ENCODE measurements at regions not wholly inside any gene's neighbourhood (a gene's known extent, or its start where the extent isn't known, plus 50 kb on each side); places are given as distances from the start of the nearest gene placed in this dataset.
"Not testable (repeated sequence)": the region's sequence is repeated elsewhere in the genome, so short reads cannot be mapped to it uniquely, and the experiment has no call there.

DNA sequence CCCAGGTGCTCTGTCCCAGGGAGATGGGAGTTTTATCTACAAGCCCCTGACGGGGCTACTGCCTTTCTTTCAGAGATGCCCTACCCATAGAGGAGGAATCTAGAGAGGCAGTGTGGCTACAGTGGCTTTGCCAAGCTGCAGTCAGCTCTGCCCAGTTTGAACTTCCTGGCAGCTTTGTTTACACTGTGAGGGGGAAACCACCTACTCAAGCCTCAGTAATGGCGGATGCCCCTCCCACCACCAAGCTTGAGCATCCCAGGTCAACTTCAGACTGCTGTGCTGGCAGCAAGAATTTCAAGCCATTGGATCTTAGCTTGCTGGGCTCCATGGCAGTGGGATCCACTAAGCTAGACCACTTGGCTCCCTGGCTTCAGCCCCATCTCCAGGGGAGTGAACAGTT is 53.1 kb upstream of the TMEM252 start:
- not testable (repeated sequence) for H3K4me3 ChIP-seq (ENCODE audit: low read depth in 1 of 2, low read length in 2 of 2); H3K36me3 ChIP-seq (ENCODE audit: control insufficient read depth in 1 of 2, insufficient read depth in 2 of 2, low read length in 2 of 2); H3K4me1 ChIP-seq (ENCODE audit: control insufficient read depth in 1 of 2, insufficient read depth in 2 of 2, low read length in 2 of 2); H3K27ac ChIP-seq (ENCODE audit: low read length); H3K27me3 ChIP-seq (ENCODE audit: low read depth, low read length); H3K9me3 ChIP-seq (ENCODE audit: control insufficient read depth in 1 of 2, low read length in 2 of 2)

GRCh38 chr9:68595868-68596267 is 55.2 kb upstream of the TMEM252 start:
- Histone ChIP-seq H3K27ac (ENCODE audit: low read length) (no peak overlapping the region), H3K4me1 (ENCODE audit: control insufficient read depth in 1 of 2, insufficient read depth in 2 of 2, low read length in 2 of 2) (no peaks in the 10 kb centered on the region), H3K4me3 (ENCODE audit: low read depth in 1 of 2, low read length in 2 of 2) (no peak overlapping the region), H3K27me3 (ENCODE audit: low read depth, low read length) (no peaks in the 10 kb centered on the region), H3K9me3 (ENCODE audit: control insufficient read depth in 1 of 2, low read length in 2 of 2) (no peaks in the 10 kb centered on the region), H3K36me3 (ENCODE audit: control insufficient read depth in 1 of 2, insufficient read depth in 2 of 2, low read length in 2 of 2) (no peaks in the 10 kb centered on the region)

- no peaks in the 10 kb centered on the region for H3K27me3 ChIP-seq (ENCODE audit: low read depth, low read length)
- H3K4me1 ChIP-seq (ENCODE audit: control insufficient read depth in 1 of 2, insufficient read depth in 2 of 2, low read length in 2 of 2), result no peaks in the 10 kb centered on the region
- H3K9me3 ChIP-seq (ENCODE audit: control insufficient read depth in 1 of 2, low read length in 2 of 2), result no peaks in the 10 kb centered on the region
- no peaks in the 10 kb centered on the region for H3K36me3 ChIP-seq (ENCODE audit: control insufficient read depth in 1 of 2, insufficient read depth in 2 of 2, low read length in 2 of 2)
- no peak overlapping the region for H3K27ac ChIP-seq (ENCODE audit: low read length)
- no peak overlapping the region for H3K4me3 ChIP-seq (ENCODE audit: low read depth in 1 of 2, low read length in 2 of 2)
These were observed 56.8 kb upstream of the TMEM252 start for GRCh38 chr9:68597362-68597997.

- H3K9me3 ChIP-seq (ENCODE audit: control insufficient read depth in 1 of 2, low read length in 2 of 2), result no peaks in the 10 kb centered on the region
- no peaks in the 10 kb centered on the region for H3K36me3 ChIP-seq (ENCODE audit: control insufficient read depth in 1 of 2, insufficient read depth in 2 of 2, low read length in 2 of 2)
- H3K4me1 ChIP-seq (ENCODE audit: control insufficient read depth in 1 of 2, insufficient read depth in 2 of 2, low read length in 2 of 2), result no peaks in the 10 kb centered on the region
These were observed 59.1 kb upstream of the TMEM252 start for GRCh38 chr9:68599826-68600225.

GRCh38 chr9:68601081-68601480 is 60.4 kb upstream of the TMEM252 start:
- Histone ChIP-seq H3K36me3 (ENCODE audit: control insufficient read depth in 1 of 2, insufficient read depth in 2 of 2, low read length in 2 of 2) (no peaks in the 10 kb centered on the region), H3K27ac (ENCODE audit: low read length) (no peak overlapping the region), H3K4me3 (ENCODE audit: low read depth in 1 of 2, low read length in 2 of 2) (no peak overlapping the region), H3K9me3 (ENCODE audit: control insufficient read depth in 1 of 2, low read length in 2 of 2) (no peaks in the 10 kb centered on the region), H3K4me1 (ENCODE audit: control insufficient read depth in 1 of 2, insufficient read depth in 2 of 2, low read length in 2 of 2) (no peaks in the 10 kb centered on the region), H3K27me3 (ENCODE audit: low read depth, low read length) (no peaks in the 10 kb centered on the region)

More at GRCh38 chr9:68599826-68600225, 59.1 kb upstream of the TMEM252 start:
- Histone ChIP-seq H3K4me3 (ENCODE audit: low read depth in 1 of 2, low read length in 2 of 2) (no peak overlapping the region), H3K27ac (ENCODE audit: low read length) (no peak overlapping the region), H3K27me3 (ENCODE audit: low read depth, low read length) (no peaks in the 10 kb centered on the region)

DNA sequence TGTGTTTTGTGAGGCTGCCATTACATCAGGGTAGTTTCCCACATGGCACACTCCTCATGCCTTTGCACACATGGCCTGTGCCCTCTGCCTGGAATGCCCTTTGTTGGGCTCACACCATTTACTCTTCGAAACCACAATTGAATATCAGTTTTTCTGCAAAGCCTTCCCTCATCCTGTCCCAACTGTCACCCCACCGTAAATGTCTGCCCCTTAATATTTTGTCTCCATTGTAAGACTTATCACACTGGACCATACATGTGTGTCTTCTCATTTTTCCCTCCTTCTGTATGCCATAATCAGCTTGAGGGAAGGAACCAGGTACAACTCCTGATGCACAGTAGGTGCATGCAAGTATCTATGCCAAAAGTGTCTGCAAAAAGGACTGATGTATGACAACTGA is 62.7 kb upstream of the TMEM252 start:
- Histone ChIP-seq H3K27me3 (ENCODE audit: low read depth, low read length) (no peaks in the 10 kb centered on the region), H3K36me3 (ENCODE audit: control insufficient read depth in 1 of 2, insufficient read depth in 2 of 2, low read length in 2 of 2) (no peaks in the 10 kb centered on the region), H3K27ac (ENCODE audit: low read length) (no peak overlapping the region), H3K4me1 (ENCODE audit: control insufficient read depth in 1 of 2, insufficient read depth in 2 of 2, low read length in 2 of 2) (no peaks in the 10 kb centered on the region), H3K9me3 (ENCODE audit: control insufficient read depth in 1 of 2, low read length in 2 of 2) (no peaks in the 10 kb centered on the region), H3K4me3 (ENCODE audit: low read depth in 1 of 2, low read length in 2 of 2) (no peak overlapping the region)

DNA sequence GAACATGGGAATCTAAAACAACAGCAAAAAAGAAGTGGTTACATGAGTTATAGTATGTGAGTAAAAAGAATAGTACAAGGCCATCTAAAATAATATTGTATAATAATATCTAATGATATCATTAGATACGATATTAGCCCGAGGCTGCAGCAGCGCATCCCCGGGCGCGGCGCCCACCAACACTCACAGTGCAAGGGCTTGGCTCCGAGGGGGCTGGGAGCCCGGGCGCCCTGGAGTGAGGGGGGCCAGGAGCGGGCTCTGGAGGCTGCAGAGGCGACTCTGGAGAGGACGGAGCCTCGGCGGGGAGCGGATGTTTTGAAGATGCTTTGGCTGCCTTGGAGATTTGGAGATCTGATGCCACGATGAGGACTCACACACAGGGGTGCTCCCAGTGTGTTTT is 68.1 kb upstream of the TMEM252 start:
- H3K36me3 ChIP-seq (ENCODE audit: control insufficient read depth in 1 of 2, insufficient read depth in 2 of 2, low read length in 2 of 2), result no peaks in the 10 kb centered on the region
- H3K27me3 ChIP-seq (ENCODE audit: low read depth, low read length), result no peaks in the 10 kb centered on the region

DNA sequence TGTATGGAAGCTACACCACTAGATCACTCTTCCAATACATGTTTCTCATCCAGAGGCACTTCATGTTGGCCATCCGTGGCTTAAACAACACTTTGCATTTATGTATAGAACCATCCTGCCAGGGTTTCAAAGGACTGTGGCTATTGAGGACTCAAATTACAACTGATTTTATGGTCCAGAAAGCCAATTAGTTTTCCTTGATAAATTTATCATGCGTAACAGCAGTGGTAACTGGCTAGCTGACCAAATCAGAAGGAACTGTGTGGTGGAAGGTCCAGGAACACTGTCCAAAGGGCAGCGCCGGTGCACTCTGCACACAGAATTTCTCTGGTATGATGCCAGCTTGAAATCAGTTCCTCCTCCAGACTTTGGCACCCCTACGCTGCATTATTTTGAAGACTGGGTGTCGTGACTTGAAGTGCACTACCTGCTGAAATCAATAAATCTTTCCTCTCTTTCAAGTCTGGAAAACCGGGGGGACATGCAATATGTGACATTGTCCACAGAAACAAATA is 69.3 kb upstream of the TMEM252 start:
- H3K9me3 ChIP-seq (ENCODE audit: control insufficient read depth in 1 of 2, low read length in 2 of 2), result peaks cover 0 to 5% of the 10 kb centered on the region in 2 donors
- no peak overlapping the region for H3K27ac ChIP-seq (ENCODE audit: low read length)
- H3K27me3 ChIP-seq (ENCODE audit: low read depth, low read length), result no peaks in the 10 kb centered on the region
- no peaks in the 10 kb centered on the region for H3K36me3 ChIP-seq (ENCODE audit: control insufficient read depth in 1 of 2, insufficient read depth in 2 of 2, low read length in 2 of 2)
- no peak overlapping the region for H3K4me3 ChIP-seq (ENCODE audit: low read depth in 1 of 2, low read length in 2 of 2)
- H3K4me1 ChIP-seq (ENCODE audit: control insufficient read depth in 1 of 2, insufficient read depth in 2 of 2, low read length in 2 of 2), result no peaks in the 10 kb centered on the region

More for the DNA sequence above, 68.1 kb upstream of the TMEM252 start:
- Histone ChIP-seq H3K9me3 (ENCODE audit: control insufficient read depth in 1 of 2, low read length in 2 of 2) (no peaks in the 10 kb centered on the region), H3K4me1 (ENCODE audit: control insufficient read depth in 1 of 2, insufficient read depth in 2 of 2, low read length in 2 of 2) (no peaks in the 10 kb centered on the region), H3K27ac (ENCODE audit: low read length) (no peak overlapping the region), H3K4me3 (ENCODE audit: low read depth in 1 of 2, low read length in 2 of 2) (no peak overlapping the region)

GRCh38 chr9:68614121-68614520 is 73.4 kb upstream of the TMEM252 start:
- H3K4me3 ChIP-seq (ENCODE audit: low read depth in 1 of 2, low read length in 2 of 2), result no peak overlapping the region
- H3K9me3 ChIP-seq (ENCODE audit: control insufficient read depth in 1 of 2, low read length in 2 of 2), result peaks cover 0 to 8% of the 10 kb centered on the region in 2 donors
- no peaks in the 10 kb centered on the region for H3K27me3 ChIP-seq (ENCODE audit: low read depth, low read length)
- no peak overlapping the region for H3K27ac ChIP-seq (ENCODE audit: low read length)
- H3K36me3 ChIP-seq (ENCODE audit: control insufficient read depth in 1 of 2, insufficient read depth in 2 of 2, low read length in 2 of 2), result no peaks in the 10 kb centered on the region
- no peaks in the 10 kb centered on the region for H3K4me1 ChIP-seq (ENCODE audit: control insufficient read depth in 1 of 2, insufficient read depth in 2 of 2, low read length in 2 of 2)

DNA sequence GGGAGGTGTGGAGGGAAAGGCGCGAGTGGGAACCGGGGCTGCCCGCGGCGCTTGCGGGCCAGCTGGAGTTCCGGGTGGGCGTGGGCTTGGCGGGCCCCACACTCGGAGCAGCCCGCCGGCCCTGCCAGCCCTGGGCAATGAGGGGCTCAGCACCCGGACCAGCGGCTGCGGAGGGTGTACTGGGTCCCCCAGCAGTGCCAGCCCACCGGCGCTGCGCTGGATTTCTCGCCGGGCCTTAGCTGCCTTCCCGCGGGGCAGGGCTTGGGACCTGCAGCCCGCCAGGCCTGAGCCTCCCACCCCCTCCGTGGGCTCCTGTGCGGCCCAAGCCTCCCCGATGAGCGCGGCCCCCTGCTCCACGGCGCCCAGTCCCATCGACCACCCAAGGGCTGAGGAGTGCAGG is 76.3 kb upstream of the TMEM252 start:
- H3K4me3 ChIP-seq (ENCODE audit: low read depth in 1 of 2, low read length in 2 of 2); H3K27ac ChIP-seq (ENCODE audit: low read length); H3K9me3 ChIP-seq (ENCODE audit: control insufficient read depth in 1 of 2, low read length in 2 of 2); H3K27me3 ChIP-seq (ENCODE audit: low read depth, low read length); H3K36me3 ChIP-seq (ENCODE audit: control insufficient read depth in 1 of 2, insufficient read depth in 2 of 2, low read length in 2 of 2); H3K4me1 ChIP-seq (ENCODE audit: control insufficient read depth in 1 of 2, insufficient read depth in 2 of 2, low read length in 2 of 2): not testable (repeated sequence)

GRCh38 chr9:68619072-68619471 is 78.4 kb upstream of the TMEM252 start:
- Histone ChIP-seq H3K4me3 (ENCODE audit: low read depth in 1 of 2, low read length in 2 of 2) (no peak overlapping the region), H3K9me3 (ENCODE audit: control insufficient read depth in 1 of 2, low read length in 2 of 2) (peaks cover 0 to 8% of the 10 kb centered on the region in 2 donors), H3K27me3 (ENCODE audit: low read depth, low read length) (no peaks in the 10 kb centered on the region), H3K4me1 (ENCODE audit: control insufficient read depth in 1 of 2, insufficient read depth in 2 of 2, low read length in 2 of 2) (no peaks in the 10 kb centered on the region), H3K27ac (ENCODE audit: low read length) (no peak overlapping the region), H3K36me3 (ENCODE audit: control insufficient read depth in 1 of 2, insufficient read depth in 2 of 2, low read length in 2 of 2) (no peaks in the 10 kb centered on the region)

DNA sequence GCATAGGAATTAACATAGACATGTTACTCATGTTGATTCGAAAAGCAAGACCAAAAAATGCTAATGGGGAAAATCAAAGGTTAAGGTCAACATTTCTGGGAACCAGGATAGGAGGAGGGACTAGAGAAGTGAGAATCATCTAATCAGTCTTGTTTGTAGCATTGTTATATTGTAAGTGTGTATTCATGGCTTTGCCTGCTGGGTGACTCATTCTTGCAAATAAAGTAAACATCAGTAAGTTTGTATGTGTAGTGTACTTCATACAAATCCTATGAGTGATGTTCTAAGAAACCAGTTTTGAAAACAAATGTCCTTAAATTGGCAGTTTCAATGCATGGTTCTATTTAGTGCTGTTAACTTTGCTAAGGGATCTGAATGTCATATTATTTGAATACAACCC is 79.0 kb upstream of the TMEM252 start:
- H3K27ac ChIP-seq (ENCODE audit: low read length), result no peak overlapping the region
- no peak overlapping the region for H3K4me3 ChIP-seq (ENCODE audit: low read depth in 1 of 2, low read length in 2 of 2)
- no peaks in the 10 kb centered on the region for H3K4me1 ChIP-seq (ENCODE audit: control insufficient read depth in 1 of 2, insufficient read depth in 2 of 2, low read length in 2 of 2)
- peaks cover 0 to 7% of the 10 kb centered on the region in 2 donors for H3K9me3 ChIP-seq (ENCODE audit: control insufficient read depth in 1 of 2, low read length in 2 of 2)
- H3K27me3 ChIP-seq (ENCODE audit: low read depth, low read length), result no peaks in the 10 kb centered on the region
- H3K36me3 ChIP-seq (ENCODE audit: control insufficient read depth in 1 of 2, insufficient read depth in 2 of 2, low read length in 2 of 2), result no peaks in the 10 kb centered on the region

Measured in muscle layer of duodenum (tissue), 2 donors.